Urothelium cell line (cell line): ENCODE measurements at regions not wholly inside any gene's neighbourhood (a gene's known extent, or its start where the extent isn't known, plus 50 kb on each side); places are given as distances from the start of the nearest gene placed in this dataset.
"Not testable (repeated sequence)": the region's sequence is repeated elsewhere in the genome, so short reads cannot be mapped to it uniquely, and the experiment has no call there.

ENCODE experiments used
- DNase-seq: peaks from one replicate; pipeline ENCODE4 v3.0.0; 2011; ENCODE audit warnings: low spot score, mixed read lengths
- FAIRE-seq: peaks from 2 replicates; lab custom pipeline; 2011; peaks lifted over from hg19 to GRCh38; lab: Jason Lieb, UNC

- DNase-seq = no peak
- no peak for FAIRE-seq
These were observed 50.9 kb upstream of the MITF start for GRCh38 chr3:69688400-69688799.

- FAIRE-seq (no peak), DNase-seq (no peak)
These were observed 51.6 kb upstream of the MITF start for GRCh38 chr3:69687641-69688040.

- no peak for DNase-seq
- no peak for FAIRE-seq
These were observed 53.2 kb upstream of the MITF start for GRCh38 chr3:69686056-69686455.

GRCh38 chr3:69684309-69684961, 54.8 kb upstream of the MITF start:
- no peak for FAIRE-seq

GRCh38 chr3:69683082-69683806, 56.0 kb upstream of the MITF start:
- FAIRE-seq = no peak
- DNase-seq = no peak

More at GRCh38 chr3:69684309-69684961, 54.8 kb upstream of the MITF start:
- no peak for DNase-seq

GRCh38 chr3:69677456-69677855, 61.8 kb upstream of the MITF start:
- DNase-seq, FAIRE-seq: not testable (repeated sequence)

- DNase-seq = no peak
- FAIRE-seq = no peak
These were observed 63.3 kb upstream of the MITF start for GRCh38 chr3:69675786-69676530.

GRCh38 chr3:69674752-69675151, 64.5 kb upstream of the MITF start:
- DNase-seq (no peak), FAIRE-seq (no peak)

GRCh38 chr3:69671082-69671952, 67.9 kb upstream of the MITF start:
- peak; percentile 50 for FAIRE-seq
- DNase-seq = peak; percentile 40

GRCh38 chr3:69669070-69669469, 70.2 kb upstream of the MITF start:
- DNase-seq (no peak), FAIRE-seq (no peak)

- DNase-seq = no peak
- FAIRE-seq = no peak
These were observed 74.1 kb upstream of the MITF start for GRCh38 chr3:69665026-69665737.

- DNase-seq = no peak
- FAIRE-seq = no peak
These were observed 78.6 kb upstream of the MITF start for GRCh38 chr3:69660631-69661030.

GRCh38 chr3:69659180-69659910, 79.9 kb upstream of the MITF start:
- no peak for DNase-seq
- FAIRE-seq = no peak

GRCh38 chr3:69658514-69659140, 80.6 kb upstream of the MITF start:
- no peak for DNase-seq
- FAIRE-seq = no peak

- FAIRE-seq, DNase-seq: not testable (repeated sequence)
These were observed 82.2 kb upstream of the MITF start for GRCh38 chr3:69657030-69657429.

GRCh38 chr3:69651765-69652164, 87.5 kb upstream of the MITF start:
- no peak for FAIRE-seq
- DNase-seq = no peak

- no peak for DNase-seq
- FAIRE-seq = no peak
These were observed 89.2 kb upstream of the MITF start for GRCh38 chr3:69650066-69650419.

GRCh38 chr3:69649120-69650065, 89.9 kb upstream of the MITF start:
- DNase-seq (peak; percentile 56), FAIRE-seq (no peak)
